GM23338 (cell line): ENCODE measurements at regions not wholly inside any gene's neighbourhood (a gene's known extent, or its start where the extent isn't known, plus 50 kb on each side); places are given as distances from the start of the nearest gene placed in this dataset.

Source experiments
- ATAC-seq: fragments of 200-7000 bp; cut with Tn5 transposase; 3 replicates; pipeline ENCODE4 v1.9.1; 2020
- DNase-seq: peaks from one replicate; pipeline ENCODE4 v3.0.0-alpha.2; 2015; ENCODE audit warnings: low spot score
- H2AFZ ChIP-seq: fragments of 200-600 bp; sonication (generic); 2 replicates; pipeline ENCODE4 v1.8.0; 2016; ENCODE audit warnings: antibody characterized with exemption, mild to moderate bottlenecking, moderate library complexity
- H3F3A ChIP-seq: fragments of 200-600 bp; sonication (generic); replicated peaks from 2 replicates; pipeline ENCODE4 v1.8.0; 2017; ENCODE audit warnings: antibody characterized with exemption, mixed run types, low read depth
- H3K27ac ChIP-seq: fragments of 200-600 bp; sonication (generic); 2 replicates; pipeline ENCODE4 v1.6.1; 2016; ENCODE audit warnings: low read depth
- H3K27me3 ChIP-seq: fragments of 200-600 bp; sonication (generic); 2 replicates; pipeline ENCODE4 v1.8.0; 2016; ENCODE audit warnings: mild to moderate bottlenecking, mixed run types, moderate library complexity; ENCODE audit not compliant: insufficient read depth
- H3K36me3 ChIP-seq: fragments of 200-600 bp; sonication (generic); 2 replicates; pipeline ENCODE4 v1.8.0; 2016; ENCODE audit warnings: mild to moderate bottlenecking; ENCODE audit not compliant: insufficient read depth
- H3K4me1 ChIP-seq: fragments of 200-600 bp; sonication (generic); 2 replicates; pipeline ENCODE4 v1.8.0; 2016; ENCODE audit warnings: mild to moderate bottlenecking, moderate library complexity; ENCODE audit not compliant: insufficient read depth
- H3K4me2 ChIP-seq: fragments of 200-600 bp; sonication (generic); 2 replicates; pipeline ENCODE4 v1.7.1; 2017; ENCODE audit warnings: mixed run types
- H3K4me3 ChIP-seq: fragments of 200-600 bp; sonication (generic); 2 replicates; pipeline ENCODE4 v1.6.1; 2016; ENCODE audit warnings: mixed run types
- H3K79me2 ChIP-seq: fragments of 200-600 bp; sonication (generic); replicated peaks from 2 replicates; pipeline ENCODE4 v1.8.0; 2017; ENCODE audit warnings: mild to moderate bottlenecking; ENCODE audit not compliant: insufficient read depth
- H3K9me2 ChIP-seq: fragments of 200-600 bp; sonication (generic); 2 replicates; pipeline ENCODE4 v1.8.0; 2017; ENCODE audit not compliant: insufficient read depth
- H4K20me1 ChIP-seq: fragments of 200-600 bp; sonication (generic); replicated peaks from 2 replicates; pipeline ENCODE4 v1.8.0; 2017; ENCODE audit warnings: mild to moderate bottlenecking; ENCODE audit not compliant: insufficient read depth
- H3K27ac Mint-ChIP-seq: 2 replicates; pipeline ENCODE4 v1.8.0; 2020; ENCODE audit warnings: inconsistent platforms, mild to moderate bottlenecking, moderate library complexity, mixed read lengths
- H3K27me3 Mint-ChIP-seq: 3 replicates; pipeline ENCODE4 v1.8.0; 2022; ENCODE audit warnings: low read depth, mild to moderate bottlenecking, moderate library complexity, mixed read lengths, inconsistent platforms; ENCODE audit not compliant: insufficient read depth, poor library complexity
- H3K36me3 Mint-ChIP-seq: 3 replicates; pipeline ENCODE4 v1.8.0; 2021; ENCODE audit warnings: low read depth, mild to moderate bottlenecking, inconsistent platforms, moderate library complexity, mixed read lengths
- H3K4me1 Mint-ChIP-seq: 3 replicates; pipeline ENCODE4 v1.8.0; 2020; ENCODE audit warnings: mild to moderate bottlenecking, inconsistent platforms, mixed read lengths
- H3K4me3 Mint-ChIP-seq: 3 replicates; pipeline ENCODE4 v1.8.0; 2021; ENCODE audit warnings: moderate library complexity, mild to moderate bottlenecking, inconsistent platforms, mixed read lengths
- H3K9me3 Mint-ChIP-seq: 3 replicates; pipeline ENCODE4 v1.8.0; 2020; ENCODE audit warnings: moderate library complexity, mild to moderate bottlenecking, inconsistent platforms, mixed read lengths
- CREB1 ChIP-seq: fragments of 250-450 bp; sonication (Bioruptor Pico); IDR thresholded peaks from 2 replicates; pipeline ENCODE4 v1.5.0; 2020; ENCODE audit warnings: low read depth, mild to moderate bottlenecking, moderate library complexity
- CTCF ChIP-seq, 2 experiments: fragments of 200-600 bp in 1 of 2; sonication (generic) in 1 of 2; conservative IDR thresholded peaks; 2 replicates each; pipeline versions ENCODE4 v1.5.1 to v1.6.1; 2016 to 2017; ENCODE audit warnings: antibody characterized with exemption in 2 of 2, low read depth in 2 of 2, mild to moderate bottlenecking in 2 of 2, moderate library complexity in 1 of 2
- ETS1 ChIP-seq: IDR thresholded peaks from 2 replicates; pipeline ENCODE4 v1.6.1; 2016; ENCODE audit warnings: antibody characterized with exemption
- EZH2 ChIP-seq: fragments of 200-600 bp; sonication (generic); IDR thresholded peaks from one replicate; pipeline ENCODE4 v1.8.0; 2017; ENCODE audit warnings: antibody characterized with exemption, mild to moderate bottlenecking, low read depth; ENCODE audit not compliant: unreplicated experiment
- JUNB ChIP-seq: IDR thresholded peaks from one replicate; pipeline ENCODE4 v1.6.1; 2016; ENCODE audit warnings: antibody characterized with exemption; ENCODE audit not compliant: unreplicated experiment
- NANOG ChIP-seq: IDR thresholded peaks from 2 replicates; pipeline ENCODE4 v1.6.1; 2016; ENCODE audit warnings: antibody characterized with exemption, borderline replicate concordance
- POLR2AphosphoS5 ChIP-seq: IDR thresholded peaks from 2 replicates; pipeline ENCODE4 v1.6.1; 2016; ENCODE audit warnings: antibody characterized with exemption, low read depth
- REST ChIP-seq: IDR thresholded peaks from one replicate; pipeline ENCODE4 v1.6.1; 2018; ENCODE audit warnings: antibody characterized with exemption; ENCODE audit not compliant: unreplicated experiment
- STAT1 ChIP-seq: IDR thresholded peaks from one replicate; pipeline ENCODE4 v1.6.1; 2016; ENCODE audit warnings: antibody characterized with exemption; ENCODE audit not compliant: unreplicated experiment
- ZNF114 ChIP-seq: fragments of 250-450 bp; sonication (Bioruptor Pico); IDR thresholded peaks from 2 replicates; pipeline ENCODE4 v1.5.0; 2020; ENCODE audit warnings: mild to moderate bottlenecking, moderate library complexity
- ZNF331 ChIP-seq: fragments of 250-450 bp; sonication (Bioruptor Pico); IDR thresholded peaks from 2 replicates; pipeline ENCODE4 v1.5.0; 2020; ENCODE audit warnings: low read depth, mild to moderate bottlenecking, moderate library complexity

GRCh38 chr5:166786178-166786577 is 1505.3 kb upstream of the WWC1 start (continued):
- TF ChIP-seq CTCF (conservative IDR thresholded peaks at IDR 0.05; ENCODE audit: low read depth in 2 of 2) (no peak), JUNB (no peak), POLR2AphosphoS5 (no peak), NANOG (no peak), ZNF331 (CRISPR knock-in tag) (no peak), CREB1 (CRISPR knock-in tag) (no peak), EZH2 (no peak), ZNF114 (CRISPR knock-in tag) (no peak), STAT1 (no peak), REST (no peak), ETS1 (no peak)

- H3K27me3 ChIP-seq: no peaks in the 10 kb centered on the region
- H4K20me1 ChIP-seq: no peaks in the 10 kb centered on the region
- no peaks in the 10 kb centered on the region for H3K36me3 ChIP-seq
- Mint-ChIP-seq H3K4me3 (no peak overlapping the region), H3K27ac (no peak overlapping the region), H3K27me3 (peaks cover 8% of the 10 kb centered on the region), H3K4me1 (peaks cover 14% of the 10 kb centered on the region), H3K9me3 (peaks cover 5% of the 10 kb centered on the region; the same call in 2 of the 3 replicates), H3K36me3 (no peaks in the 10 kb centered on the region)
- H3K4me2 ChIP-seq: no peak overlapping the region
- no peaks in the 10 kb centered on the region for H3F3A ChIP-seq
- no peak for ATAC-seq
- no peak overlapping the region for H3K4me3 ChIP-seq
- peak overlapping the region; percentile 1; the same call in 1 of the 2 replicates for H2AFZ ChIP-seq
- H3K27ac ChIP-seq: no peak overlapping the region
- H3K4me1 ChIP-seq: peaks cover 13% of the 10 kb centered on the region
- peak; percentile 10 for DNase-seq
- no peaks in the 10 kb centered on the region for H3K9me2 ChIP-seq
- no peaks in the 10 kb centered on the region for H3K79me2 ChIP-seq
- TF ChIP-seq REST (no peak), ETS1 (no peak), POLR2AphosphoS5 (no peak), JUNB (no peak), EZH2 (no peak), ZNF114 (CRISPR knock-in tag) (no peak), STAT1 (no peak), NANOG (no peak)
Observed at GRCh38 chr5:166786889-166787288, 1504.6 kb upstream of the WWC1 start.
